Ishikawa (cell line): ENCODE measurements at regions not wholly inside any gene's neighbourhood (a gene's known extent, or its start where the extent isn't known, plus 50 kb on each side); places are given as distances from the start of the nearest gene placed in this dataset.

ENCODE experiments used
- CEBPB ChIP-seq: IDR thresholded peaks from 2 replicates; pipeline ENCODE4 v1.6.1; 2012
- CREB1 ChIP-seq: IDR thresholded peaks from 2 replicates; pipeline ENCODE4 v1.6.1; 2012; ENCODE audit warnings: low read depth
- EGR1 ChIP-seq: IDR thresholded peaks from 2 replicates; pipeline ENCODE4 v1.6.1; 2012
- EP300 ChIP-seq: IDR thresholded peaks from 2 replicates; pipeline ENCODE4 v1.6.1; 2012; ENCODE audit warnings: borderline replicate concordance
- FOXM1 ChIP-seq: IDR thresholded peaks from 2 replicates; pipeline ENCODE4 v1.6.1; 2012; ENCODE audit warnings: low read depth, borderline replicate concordance
- NFIC ChIP-seq: IDR thresholded peaks from 2 replicates; pipeline ENCODE4 v1.6.1; 2012
- RAD21 ChIP-seq: IDR thresholded peaks from 2 replicates; pipeline ENCODE4 v1.6.1; 2012; ENCODE audit warnings: low read depth
- TAF1 ChIP-seq: IDR thresholded peaks from 2 replicates; pipeline ENCODE4 v1.6.1; 2012; ENCODE audit warnings: low read depth, mild to moderate bottlenecking
- TCF12 ChIP-seq: IDR thresholded peaks from 2 replicates; pipeline ENCODE4 v1.6.1; 2012; ENCODE audit warnings: low read depth
- TEAD4 ChIP-seq: IDR thresholded peaks from 2 replicates; pipeline ENCODE4 v1.6.1; 2012
- YY1 ChIP-seq: IDR thresholded peaks from 2 replicates; pipeline ENCODE4 v1.6.1; 2012; ENCODE audit warnings: low read depth
- ZBTB7A ChIP-seq: IDR thresholded peaks from 2 replicates; pipeline ENCODE4 v1.6.1; 2012; ENCODE audit warnings: low read depth
- TF ChIP-seq, protein P1 (sequence below): IDR thresholded peaks from 2 replicates; pipeline ENCODE4 v1.6.1; 2012; ENCODE audit warnings: low read depth, mild to moderate bottlenecking
- TF ChIP-seq, protein P2 (sequence below): IDR thresholded peaks from 2 replicates; pipeline ENCODE4 v1.6.1; 2012
- TF ChIP-seq, protein P3 (sequence below): IDR thresholded peaks from 2 replicates; pipeline ENCODE4 v1.6.1; 2012

DNA sequence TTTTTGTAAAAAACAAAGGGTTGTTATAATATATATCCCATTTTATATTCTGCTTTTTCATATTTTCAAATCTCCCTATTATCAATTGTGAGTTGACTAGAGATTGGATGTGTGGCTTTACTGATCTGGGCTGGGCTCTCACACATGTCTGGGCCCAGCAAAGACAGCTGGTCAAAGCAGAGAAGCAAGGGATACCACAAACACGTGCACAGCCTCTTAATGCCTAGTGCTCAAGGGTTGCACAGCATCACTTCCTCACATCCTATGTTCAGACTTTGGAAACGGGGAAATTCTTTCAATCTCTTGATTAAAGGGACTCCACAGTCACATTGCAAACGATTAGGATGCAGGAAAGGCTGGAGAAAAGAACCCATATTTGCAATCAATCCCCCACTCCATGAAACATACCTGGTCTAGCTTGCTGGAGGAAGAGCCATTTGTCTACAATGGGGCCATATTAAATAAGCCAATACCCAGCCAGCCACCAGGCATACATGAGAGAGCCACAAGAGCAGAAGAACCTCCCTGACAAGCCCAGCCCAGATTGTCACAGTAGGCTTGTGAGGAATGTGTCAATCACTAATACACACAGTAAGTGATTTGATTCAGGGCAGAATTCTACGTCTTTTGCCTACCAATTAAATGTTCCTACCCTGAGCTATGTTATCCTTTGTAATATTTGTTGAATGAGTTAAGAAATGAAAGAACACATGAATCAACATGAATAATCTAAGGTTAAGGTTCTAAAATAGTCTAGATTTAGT is 431.2 kb downstream of the TNS3 start:
- no peak for TF ChIP-seq TCF12
- no peak for TF ChIP-seq EP300
- TF ChIP-seq RAD21, result no peak

DNA sequence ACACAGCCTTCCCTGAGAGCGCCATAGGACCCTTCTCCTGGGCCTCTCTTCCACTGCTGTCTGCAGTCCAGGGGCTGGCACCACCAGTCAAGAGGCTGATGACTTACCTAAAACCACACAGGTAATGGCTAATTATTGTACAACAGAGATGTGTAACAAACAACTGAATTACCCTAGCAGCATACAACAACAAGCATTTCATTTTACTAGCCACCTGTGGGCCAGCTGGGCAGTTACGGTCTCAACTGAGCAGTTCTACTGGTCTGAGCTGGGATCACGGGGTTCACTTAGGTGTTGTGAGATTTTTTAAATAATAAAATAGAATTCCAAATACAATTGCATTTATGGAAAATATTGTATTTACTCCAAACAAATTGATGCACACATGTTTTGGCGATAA is 431.9 kb downstream of the TNS3 start:
- no peak for TF ChIP-seq ZBTB7A
- TF ChIP-seq NFIC, result no peak
- no peak for TF ChIP-seq TAF1
- no peak for TF ChIP-seq FOXM1
- no peak for TF ChIP-seq EGR1
- TF ChIP-seq CEBPB, result no peak
- TF ChIP-seq CREB1, result no peak
- TF ChIP-seq, protein P1, sequence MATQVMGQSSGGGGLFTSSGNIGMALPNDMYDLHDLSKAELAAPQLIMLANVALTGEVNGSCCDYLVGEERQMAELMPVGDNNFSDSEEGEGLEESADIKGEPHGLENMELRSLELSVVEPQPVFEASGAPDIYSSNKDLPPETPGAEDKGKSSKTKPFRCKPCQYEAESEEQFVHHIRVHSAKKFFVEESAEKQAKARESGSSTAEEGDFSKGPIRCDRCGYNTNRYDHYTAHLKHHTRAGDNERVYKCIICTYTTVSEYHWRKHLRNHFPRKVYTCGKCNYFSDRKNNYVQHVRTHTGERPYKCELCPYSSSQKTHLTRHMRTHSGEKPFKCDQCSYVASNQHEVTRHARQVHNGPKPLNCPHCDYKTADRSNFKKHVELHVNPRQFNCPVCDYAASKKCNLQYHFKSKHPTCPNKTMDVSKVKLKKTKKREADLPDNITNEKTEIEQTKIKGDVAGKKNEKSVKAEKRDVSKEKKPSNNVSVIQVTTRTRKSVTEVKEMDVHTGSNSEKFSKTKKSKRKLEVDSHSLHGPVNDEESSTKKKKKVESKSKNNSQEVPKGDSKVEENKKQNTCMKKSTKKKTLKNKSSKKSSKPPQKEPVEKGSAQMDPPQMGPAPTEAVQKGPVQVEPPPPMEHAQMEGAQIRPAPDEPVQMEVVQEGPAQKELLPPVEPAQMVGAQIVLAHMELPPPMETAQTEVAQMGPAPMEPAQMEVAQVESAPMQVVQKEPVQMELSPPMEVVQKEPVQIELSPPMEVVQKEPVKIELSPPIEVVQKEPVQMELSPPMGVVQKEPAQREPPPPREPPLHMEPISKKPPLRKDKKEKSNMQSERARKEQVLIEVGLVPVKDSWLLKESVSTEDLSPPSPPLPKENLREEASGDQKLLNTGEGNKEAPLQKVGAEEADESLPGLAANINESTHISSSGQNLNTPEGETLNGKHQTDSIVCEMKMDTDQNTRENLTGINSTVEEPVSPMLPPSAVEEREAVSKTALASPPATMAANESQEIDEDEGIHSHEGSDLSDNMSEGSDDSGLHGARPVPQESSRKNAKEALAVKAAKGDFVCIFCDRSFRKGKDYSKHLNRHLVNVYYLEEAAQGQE, result no peak
- TF ChIP-seq TEAD4, result no peak

DNA sequence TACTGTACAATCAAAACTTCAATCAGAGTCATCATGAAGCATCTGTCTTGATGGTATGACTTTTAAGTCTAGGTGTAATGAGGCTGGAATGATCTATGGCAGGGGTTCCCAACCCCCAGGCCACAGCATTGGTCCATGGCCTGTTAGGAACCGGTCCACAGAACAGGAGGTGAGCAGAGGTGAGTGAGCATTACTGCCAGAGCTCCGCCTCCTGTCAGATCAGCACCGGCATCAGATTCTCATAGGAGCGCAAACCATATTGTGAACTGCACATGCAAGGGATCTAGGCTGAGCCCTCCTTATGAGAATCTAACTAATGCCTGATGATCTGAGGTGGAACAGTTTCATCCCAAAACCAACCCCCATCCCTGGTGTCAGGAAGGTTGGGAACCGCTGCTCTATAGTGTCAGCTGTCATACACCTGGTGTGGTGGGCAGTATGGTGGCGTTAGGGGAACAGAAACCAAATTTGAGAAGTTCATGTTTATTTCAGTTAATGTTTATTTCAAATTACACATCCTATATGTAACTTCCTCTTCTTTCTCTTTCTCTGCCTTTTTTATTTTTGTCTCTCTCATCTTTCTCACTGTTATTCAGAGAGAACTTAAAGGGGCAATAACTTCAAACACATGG is 432.6 kb downstream of the TNS3 start:
- TF ChIP-seq, protein P1, result no peak
- TF ChIP-seq TCF12 (no peak), EP300 (no peak), TEAD4 (no peak), TAF1 (no peak), EGR1 (no peak), CREB1 (no peak), FOXM1 (no peak), NFIC (no peak), CEBPB (no peak), YY1 (no peak), RAD21 (no peak), ZBTB7A (no peak)
- TF ChIP-seq, protein P2, sequence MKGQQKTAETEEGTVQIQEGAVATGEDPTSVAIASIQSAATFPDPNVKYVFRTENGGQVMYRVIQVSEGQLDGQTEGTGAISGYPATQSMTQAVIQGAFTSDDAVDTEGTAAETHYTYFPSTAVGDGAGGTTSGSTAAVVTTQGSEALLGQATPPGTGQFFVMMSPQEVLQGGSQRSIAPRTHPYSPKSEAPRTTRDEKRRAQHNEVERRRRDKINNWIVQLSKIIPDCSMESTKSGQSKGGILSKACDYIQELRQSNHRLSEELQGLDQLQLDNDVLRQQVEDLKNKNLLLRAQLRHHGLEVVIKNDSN, result no peak
- TF ChIP-seq, protein P3, sequence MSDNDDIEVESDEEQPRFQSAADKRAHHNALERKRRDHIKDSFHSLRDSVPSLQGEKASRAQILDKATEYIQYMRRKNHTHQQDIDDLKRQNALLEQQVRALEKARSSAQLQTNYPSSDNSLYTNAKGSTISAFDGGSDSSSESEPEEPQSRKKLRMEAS, result no peak

DNA sequence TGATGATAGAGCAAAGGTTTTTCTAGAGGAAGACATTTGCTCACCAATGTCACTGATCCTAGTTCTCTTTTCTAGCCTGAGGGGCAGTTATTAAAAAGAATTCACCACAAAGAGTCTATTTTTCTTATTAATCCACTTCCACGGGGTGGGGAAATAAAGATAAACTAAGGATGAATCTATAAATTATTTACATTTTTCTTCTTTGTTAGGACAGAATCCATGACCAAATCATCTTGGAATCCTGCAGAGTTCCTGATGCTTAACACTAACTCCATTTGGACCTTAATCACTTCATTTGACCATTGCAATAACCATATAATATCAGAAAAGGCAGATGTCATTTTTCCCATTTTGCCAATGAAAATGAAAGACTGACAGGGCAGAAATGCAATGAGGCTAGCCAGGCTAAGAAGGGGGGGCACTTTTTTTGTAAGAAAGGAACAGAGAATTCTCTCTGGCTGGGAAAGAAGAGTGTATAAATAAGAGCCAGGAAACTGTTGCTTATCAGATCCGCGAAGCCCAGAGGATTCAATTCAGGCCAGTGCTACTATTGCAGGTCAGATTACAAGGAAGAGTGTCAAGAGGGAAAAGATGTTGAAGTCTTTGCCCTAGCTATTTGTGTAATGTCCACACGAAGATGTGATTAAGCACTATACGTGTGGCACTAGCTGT is 433.2 kb downstream of the TNS3 start:
- no peak for TF ChIP-seq EGR1
- no peak for TF ChIP-seq YY1
- TF ChIP-seq, protein P1, result no peak
- TF ChIP-seq ZBTB7A, result no peak
- TF ChIP-seq RAD21, result no peak

DNA sequence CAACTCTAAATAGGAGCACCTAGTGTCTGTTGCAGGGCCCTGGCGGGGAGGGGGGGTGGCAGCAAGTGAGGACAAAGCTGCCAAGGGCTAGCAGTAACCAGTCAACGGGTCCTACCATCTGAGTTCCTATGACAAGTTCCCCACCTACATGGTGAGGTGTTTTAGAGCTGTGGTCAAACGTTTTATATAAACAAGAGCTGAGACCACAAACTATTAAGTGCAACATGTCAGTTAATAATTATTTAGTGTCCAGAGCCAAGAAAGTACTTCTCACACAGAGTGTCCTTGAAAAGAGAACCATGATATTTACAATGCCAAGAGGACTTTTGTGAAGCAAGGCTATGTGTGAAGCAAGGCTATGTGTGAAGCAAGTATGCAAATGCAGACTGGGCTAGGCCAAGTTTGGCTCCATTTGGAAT is 434.7 kb downstream of the TNS3 start:
- TF ChIP-seq RAD21 (no peak), CREB1 (no peak), TEAD4 (no peak), NFIC (no peak), YY1 (no peak), CEBPB (no peak), TCF12 (no peak), TAF1 (no peak), EP300 (no peak), EGR1 (no peak), ZBTB7A (no peak), FOXM1 (no peak)
- TF ChIP-seq, protein P2, result no peak
- TF ChIP-seq, protein P3, result no peak
- TF ChIP-seq, protein P1, result no peak
